ENCODE measurements at regions not wholly inside any gene's neighbourhood (a gene's known extent, or its start where the extent isn't known, plus 50 kb on each side); places are given as distances from the start of the nearest gene placed in this dataset.

DNA sequence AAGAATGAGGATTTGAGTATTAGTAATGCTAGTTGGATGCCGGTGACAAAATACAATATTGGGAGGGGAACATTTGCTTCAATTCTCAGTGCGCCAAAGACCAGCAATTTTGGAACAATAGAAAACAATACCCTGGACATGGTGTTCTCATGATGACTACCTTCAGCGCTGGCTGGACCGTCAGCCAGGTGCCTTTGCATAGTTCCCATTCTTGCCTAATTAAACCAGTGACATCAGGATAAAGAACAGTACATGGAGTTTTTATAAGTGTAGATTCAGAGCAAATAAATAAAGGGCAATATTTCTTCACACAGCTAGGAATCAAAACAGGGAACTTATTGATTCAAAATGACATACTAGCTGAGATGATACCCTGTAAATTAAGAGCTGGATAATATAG is 404.8 kb upstream of the RORA start:
- no peak for DNase-seq (ENCODE audit: low spot score)

DNA sequence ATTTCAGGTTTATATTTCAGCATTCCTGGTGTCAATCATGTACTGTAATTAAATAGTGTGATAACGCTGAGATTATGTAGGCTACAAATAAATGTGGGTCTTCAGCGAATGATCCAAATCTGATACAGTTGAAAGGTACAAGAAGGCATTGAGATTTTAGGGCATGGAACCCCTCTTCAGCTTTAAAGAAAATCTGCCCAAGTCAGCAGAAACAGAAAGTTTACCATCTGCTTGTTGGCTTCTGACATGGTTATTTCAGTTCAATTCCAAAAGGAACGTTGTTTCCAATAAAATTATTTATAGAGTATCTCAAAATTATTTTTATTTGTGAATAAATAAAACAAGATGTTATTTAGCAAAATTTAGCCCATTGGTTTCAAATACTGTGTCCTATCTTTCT is 400.2 kb upstream of the RORA start:
- DNase-seq (ENCODE audit: low spot score) = no peak

DNA sequence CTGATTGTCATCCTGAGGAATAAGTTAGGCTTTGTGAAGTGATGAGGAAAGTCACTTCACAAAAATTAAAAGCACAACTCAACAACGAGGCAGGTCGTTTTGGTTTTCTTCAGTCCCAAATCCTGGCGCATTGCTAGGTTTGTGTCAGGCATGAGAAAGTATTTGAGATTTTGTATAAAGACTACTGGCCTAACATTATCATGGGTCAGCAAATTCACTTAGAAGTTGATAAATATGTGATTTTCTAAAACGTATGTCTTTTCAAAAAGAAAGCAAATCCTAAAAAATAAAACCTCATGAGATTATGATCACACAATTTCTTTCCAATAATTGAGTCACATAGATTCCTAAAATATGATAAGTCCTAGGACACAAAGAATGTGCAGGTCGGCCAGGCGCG is 395.8 kb upstream of the RORA start:
- DNase-seq (ENCODE audit: low spot score) = no peak

DNA sequence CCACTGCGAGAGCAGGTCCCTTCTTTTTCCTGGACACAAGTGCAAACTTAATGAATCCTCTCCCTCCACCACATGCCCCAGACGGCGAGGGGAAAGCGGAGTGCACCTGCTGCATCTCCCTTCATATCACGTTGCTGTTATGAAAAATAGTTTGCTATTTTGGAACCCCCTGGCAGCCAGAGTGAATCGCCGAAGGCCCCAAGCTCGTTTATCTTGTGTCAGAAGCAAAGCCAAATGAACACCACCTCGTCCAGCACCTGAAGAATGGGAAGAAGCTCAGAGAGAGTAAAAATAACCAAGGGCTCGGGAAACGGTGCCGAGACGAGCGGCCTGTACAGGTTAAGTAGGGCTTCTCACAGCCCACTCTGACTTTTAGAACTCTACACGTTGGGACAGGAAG is 394.6 kb upstream of the RORA start:
- no peak for DNase-seq (ENCODE audit: low spot score)

DNA sequence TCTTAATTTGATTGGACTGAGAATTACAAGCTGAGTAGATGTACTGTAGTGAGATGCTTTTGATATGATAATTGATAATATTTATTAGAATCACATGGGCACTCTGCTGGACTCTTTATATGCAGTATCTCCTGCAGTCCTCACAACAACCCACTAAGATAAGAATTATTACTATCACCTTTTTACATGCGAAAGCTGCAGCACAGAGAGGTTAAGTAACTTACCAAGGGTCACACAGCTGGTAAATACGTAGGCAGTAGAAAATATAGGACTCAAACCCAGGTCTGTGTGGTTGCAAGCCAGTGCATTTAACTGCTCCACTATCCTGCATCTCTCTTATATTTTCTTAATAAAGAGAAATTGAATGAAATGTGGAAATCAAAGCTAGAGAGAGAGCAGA is 392.8 kb upstream of the RORA start:
- no peak for DNase-seq (ENCODE audit: low spot score)

DNA sequence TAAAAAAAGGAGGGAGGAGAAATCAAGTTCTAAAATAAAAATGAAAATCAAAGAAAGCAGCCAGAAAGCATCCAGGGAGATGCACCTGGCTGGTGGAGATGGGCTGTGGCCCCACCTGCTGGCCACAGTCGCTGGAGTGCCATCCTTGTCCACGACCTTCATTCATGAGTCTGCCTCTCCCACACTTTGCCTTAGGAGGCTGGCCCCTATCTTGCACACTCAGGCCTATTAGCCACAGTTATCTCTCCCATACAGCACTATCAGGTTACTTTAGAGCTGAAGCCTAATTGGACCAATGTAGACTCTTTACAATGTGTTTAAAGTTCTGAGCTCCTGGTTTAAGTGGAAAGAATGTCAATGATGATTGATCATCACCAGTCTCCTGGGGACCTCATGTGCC is 392.0 kb upstream of the RORA start:
- peak; percentile 12 for DNase-seq (ENCODE audit: low spot score)

DNA sequence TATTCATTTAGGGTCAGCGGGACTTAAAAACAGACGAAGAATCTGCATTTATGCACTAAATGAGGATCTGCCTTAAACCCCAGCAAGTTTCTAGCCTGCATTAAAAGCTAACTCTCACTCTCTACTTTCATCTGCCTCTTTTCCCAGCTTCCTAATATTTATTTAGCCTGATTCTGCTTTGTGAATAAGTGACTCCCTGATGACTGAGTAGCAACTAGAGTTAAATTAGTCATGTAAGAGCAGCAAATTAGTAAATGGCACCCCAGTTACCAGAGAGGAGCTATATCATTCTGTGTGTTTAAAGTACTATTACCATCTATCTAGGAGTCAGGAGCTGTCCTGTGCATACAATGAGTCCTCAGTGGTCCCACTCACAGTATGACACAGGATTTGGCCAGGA is 391.0 kb upstream of the RORA start:
- no peak for DNase-seq (ENCODE audit: low spot score)

DNA sequence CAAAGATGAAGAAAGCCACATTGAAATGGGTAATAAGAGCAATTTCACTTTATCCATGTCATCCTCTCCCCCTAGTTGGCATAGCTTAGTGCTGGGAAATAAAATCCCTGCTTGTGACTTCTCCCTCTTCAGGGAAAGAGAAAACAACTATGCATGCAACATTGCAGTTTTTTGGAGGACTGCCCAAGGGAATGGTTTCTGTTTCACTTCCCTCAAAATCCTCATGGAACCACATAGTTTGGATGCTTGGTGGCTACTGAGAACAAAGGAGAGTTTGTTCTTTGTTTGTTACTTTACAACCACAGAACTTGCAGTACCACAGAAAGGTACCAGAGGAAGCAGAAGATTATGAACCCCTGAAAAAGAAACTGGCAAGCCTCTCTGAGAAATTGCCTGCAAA is 384.6 kb upstream of the RORA start:
- no peak for DNase-seq (ENCODE audit: low spot score)

DNA sequence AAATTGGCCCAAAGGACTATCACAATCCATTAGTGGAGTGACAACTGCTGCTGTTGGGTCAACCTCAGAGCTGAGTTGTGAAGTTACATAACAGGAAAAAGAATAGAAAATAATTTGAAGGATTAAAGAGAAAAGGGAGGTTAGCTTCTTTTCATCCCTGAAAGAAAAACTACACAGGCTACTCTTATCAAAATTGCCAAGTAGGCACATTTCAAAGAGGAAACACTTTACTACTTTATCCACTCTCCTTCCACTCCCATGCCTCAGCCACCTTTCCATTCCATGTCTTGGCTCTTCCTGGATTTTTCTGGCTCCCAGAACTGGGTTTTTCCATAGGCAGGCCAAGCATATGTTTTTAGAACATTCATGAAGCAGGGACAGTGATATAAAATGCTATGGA is 384.0 kb upstream of the RORA start:
- DNase-seq (ENCODE audit: low spot score) = no peak

DNA sequence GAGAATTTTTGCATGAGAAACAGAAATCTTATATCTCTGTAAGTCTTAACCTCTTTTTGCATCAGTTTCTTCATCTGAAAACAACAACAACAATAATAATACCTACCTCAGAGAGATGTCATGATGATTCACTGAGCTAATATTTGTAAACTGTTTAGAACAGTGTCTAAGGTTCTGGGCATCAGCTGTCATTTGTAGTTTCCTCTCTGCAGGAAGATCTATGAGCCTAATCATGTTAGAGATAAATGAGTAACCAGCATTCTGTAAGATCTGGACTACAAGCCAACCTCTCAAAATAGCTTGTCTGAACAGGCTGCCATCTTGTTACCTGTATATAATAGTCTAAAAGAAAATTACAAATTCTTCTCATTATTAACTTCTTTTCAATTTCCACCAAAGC is 383.0 kb upstream of the RORA start:
- no peak for DNase-seq (ENCODE audit: low spot score)

DNA sequence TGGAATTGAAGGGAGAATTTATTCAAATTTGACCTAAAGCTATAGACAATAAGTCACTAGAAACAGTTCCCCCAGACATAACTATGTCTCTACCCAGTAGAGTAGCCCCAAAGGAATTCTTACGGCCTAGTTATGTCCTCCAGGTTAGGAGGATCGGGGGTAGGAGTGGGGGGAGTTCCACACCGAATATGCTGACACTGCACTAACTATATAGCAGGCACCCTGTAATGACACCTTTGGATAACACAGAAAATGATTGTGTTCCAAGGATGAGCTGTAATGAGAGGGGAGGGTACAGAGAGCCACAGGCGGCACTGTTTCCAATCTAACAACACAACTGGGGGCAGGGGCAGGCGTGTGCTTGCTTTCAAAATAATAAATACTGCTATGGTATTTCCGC is 376.2 kb upstream of the RORA start:
- no peak for DNase-seq (ENCODE audit: low spot score)

DNA sequence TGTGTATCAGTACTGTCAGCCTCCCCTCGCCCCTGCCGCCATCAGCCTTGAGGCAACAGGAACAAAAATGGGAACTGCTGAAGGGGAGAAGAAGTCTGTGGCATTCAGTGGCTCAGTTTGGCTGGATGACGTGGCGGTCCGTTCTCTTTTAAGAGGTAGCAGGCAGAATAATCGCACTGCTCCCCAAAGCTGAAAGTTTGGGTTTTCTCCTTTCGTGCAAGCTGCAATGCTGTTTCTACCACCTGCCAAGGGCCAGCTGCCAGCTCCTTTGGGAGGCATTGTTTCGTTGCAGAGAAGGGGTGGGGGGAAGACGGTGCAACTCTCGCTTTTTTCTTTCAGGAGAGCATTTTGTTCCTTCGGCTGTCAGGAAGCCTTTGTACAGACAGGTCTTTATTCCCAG is 369.6 kb upstream of the RORA start:
- no peak for DNase-seq (ENCODE audit: low spot score)

DNA sequence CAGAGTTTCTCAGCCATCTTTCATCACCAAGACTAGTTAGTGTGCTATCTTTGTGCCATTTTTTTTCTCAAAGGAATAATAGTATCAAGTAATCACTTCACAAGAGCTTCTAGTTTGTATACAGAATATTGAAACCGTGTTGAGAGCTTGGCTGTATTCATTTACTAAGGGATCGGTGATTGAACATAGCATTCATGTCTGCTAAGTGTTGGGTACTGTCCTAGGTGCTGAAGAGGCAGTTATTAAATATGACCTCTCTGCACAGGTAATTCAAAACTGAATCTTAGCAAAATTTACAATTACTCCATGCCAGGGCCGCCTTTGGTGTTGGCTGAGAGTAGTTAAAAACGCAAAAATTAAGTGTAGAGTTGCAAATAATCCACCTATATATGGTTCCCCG is 355.3 kb upstream of the RORA start:
- DNase-seq (ENCODE audit: low spot score) = no peak

DNA sequence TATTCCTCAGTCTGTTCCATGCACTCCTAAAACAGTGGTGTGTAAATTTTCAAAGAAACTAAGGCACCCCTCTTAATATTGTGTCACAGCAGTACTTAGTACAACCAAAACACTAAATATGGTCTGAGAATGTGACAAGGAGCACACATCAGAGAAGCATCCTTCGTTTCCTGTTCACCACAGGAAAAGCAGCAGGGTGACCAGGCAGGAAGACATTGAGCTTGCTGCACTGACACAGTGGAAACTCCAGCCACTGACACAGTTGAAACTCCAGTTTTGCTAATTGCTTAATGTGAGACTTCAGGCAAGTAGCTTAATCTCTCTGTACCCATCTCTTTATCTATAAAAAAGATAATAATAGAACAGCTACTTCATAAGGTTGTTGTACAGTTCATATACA is 353.0 kb upstream of the RORA start:
- no peak for DNase-seq (ENCODE audit: low spot score)

DNA sequence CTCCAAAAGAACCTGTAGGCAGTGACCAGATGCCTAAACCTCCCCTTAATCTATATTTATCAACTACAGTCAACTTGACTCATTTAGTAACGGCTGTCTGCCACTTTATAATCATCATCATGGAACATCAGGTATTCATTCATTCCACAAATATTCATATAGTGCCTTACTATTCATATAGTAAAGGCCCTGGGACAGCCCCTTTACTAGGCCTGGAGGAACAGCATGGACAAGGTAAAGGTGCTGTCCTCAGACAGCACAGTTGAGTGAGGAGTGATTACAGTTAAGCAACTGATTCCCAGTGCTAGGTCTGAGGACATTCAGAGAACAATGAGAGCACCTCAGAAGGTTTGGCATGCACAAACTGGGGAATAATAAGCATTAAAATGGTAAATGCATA is 346.5 kb upstream of the RORA start:
- no peak for DNase-seq (ENCODE audit: low spot score)

DNA sequence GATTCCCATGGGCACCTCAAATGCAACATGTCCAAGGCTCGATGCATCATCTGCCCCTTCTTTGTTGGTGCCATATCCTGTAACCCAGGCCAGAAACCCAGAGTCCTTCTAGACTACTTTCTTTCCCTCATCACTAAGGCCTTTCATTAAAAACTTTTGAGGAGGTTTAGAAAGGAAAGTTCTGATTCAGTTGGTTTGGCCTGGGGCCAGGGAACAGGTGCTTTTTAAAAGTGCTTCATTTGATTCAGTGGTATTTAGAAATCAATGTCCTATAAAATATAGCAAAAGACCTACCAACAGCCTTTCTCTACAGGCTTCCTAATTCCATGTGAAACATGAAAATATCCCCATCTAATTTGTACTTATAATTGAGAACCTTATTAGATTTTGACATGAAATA is 341.9 kb upstream of the RORA start:
- no peak for DNase-seq (ENCODE audit: low spot score)

DNA sequence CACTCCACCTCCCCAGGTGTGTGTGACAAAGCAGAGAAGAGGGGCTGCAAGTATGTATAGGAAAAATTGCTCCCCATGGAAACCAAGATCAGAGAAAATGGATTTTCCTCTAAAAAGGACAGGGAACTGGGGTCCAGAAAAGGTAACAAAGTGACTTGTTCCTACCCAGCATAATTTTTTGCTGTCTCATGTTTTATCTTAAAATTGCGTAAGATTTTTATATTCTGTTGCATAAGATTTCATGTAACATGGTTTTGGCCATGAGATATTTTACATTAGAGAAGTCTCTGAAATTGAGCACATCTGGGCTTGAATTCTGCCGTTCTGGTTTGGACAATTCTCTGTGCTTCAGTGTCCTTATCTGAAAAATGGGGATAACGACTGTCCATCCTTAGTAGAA is 335.7 kb upstream of the RORA start:
- DNase-seq (ENCODE audit: low spot score) = no peak

DNA sequence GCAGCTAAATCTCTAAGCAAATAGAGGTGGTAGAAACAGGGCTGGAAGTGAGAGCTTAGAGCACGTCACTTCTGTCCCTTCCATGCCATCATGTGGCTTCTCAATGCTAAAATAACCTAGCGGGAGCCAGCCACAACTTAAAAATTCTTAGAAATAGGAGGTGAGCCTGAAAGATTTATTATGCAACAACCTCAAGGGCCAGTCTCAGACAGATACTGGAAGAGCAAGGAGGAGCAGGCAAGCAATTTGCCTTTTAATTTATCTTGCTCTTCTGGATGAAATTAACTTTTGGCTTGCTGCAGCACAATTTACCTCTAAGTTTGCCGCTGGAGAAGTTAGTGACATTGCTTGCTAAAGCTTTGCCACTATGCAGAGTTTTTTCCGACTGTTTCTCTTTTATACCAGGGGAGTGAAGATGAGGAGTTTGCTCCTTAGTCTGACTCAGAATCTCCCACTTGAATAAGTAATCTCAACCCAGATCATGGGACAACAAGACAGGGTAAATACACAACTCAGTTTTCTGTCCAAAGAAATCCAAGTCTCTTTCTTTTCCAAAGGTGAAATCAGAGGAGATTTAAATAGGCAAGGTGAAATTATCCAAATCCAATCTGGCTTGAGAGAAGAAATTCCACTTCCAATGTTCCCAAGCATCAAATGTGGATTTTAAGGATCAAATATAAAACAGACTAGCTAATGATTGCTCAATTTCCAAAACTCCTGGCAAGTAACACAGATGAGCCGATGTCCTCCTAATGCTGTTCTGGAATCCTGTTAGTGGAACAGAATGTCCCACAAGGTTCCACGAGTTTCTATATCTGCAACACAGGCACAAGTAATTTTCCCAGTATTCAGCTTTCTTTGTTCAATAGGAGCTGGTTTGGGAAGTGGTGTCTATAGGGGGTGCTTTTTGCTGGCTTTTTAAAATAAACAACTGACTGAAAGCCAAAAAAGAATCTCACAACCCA is 329.4 kb upstream of the RORA start:
- no peak for DNase-seq (ENCODE audit: low spot score)

DNA sequence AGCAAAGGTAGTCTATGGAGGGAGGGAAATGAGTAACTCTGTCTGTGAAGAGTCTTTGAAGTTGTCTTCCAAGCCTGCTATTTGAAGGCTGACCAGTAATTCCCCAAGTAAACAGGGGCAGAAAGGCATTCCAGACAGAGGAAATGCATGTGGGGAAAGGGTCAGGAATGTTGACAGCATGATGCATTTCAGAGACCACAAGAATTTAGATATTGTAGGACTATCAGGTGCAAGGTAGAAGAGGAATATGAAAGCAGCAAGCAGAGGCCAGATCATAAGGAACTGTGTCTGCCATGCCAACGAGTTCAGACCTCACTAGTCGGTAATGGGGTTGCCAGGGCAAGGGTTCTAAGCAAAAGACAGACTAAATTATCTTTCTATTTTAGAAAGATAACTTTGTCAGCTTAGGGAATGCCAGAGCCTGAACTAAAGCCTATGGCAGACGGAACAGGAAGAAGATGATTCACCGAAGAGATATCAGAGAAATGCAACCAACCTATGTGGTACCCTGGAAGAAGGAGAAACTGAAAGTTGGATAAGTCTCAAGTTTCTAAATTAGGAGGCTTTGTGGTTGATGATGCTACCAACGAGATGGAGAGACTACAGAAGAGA is 327.0 kb upstream of the RORA start:
- DNase-seq (ENCODE audit: low spot score) = no peak

DNA sequence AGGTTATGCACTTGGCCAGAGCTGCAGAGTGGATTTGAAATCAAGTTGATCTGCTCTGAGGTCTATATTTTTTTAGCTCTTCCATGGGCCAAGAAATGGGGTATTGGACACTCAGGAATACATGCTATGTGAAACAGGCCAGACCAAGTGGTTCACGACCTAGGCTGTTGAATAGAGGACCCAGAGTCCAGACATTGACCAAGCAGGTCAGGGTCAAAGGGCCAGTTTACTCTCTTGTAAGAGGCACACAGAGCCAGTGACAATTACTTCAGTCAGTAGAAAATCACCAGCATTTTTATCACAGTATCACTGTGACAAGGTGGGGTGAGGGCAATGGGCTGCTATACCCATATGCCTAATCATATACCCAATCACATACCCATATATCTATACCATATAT is 320.6 kb upstream of the RORA start:
- no peak for DNase-seq (ENCODE audit: low spot score)

DNA sequence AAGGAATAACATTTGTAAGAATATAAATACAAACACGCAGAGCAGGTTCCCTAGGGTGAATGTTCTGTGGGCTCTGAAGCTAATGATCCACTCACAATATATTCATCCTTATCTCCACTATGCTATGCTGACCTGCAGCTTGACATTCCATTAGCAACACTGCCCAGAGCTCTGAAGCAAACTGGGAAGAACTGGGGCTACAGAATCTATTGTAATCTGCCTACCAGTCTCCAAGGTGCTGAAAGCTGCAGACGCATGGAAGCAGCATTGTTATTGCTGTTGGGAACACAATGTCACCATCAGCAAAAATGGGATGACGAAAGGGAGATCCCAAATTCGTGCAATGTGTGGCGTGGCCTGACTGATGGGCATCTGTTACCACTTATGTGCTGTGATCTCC is 316.7 kb upstream of the RORA start:
- DNase-seq (ENCODE audit: low spot score) = no peak

DNA sequence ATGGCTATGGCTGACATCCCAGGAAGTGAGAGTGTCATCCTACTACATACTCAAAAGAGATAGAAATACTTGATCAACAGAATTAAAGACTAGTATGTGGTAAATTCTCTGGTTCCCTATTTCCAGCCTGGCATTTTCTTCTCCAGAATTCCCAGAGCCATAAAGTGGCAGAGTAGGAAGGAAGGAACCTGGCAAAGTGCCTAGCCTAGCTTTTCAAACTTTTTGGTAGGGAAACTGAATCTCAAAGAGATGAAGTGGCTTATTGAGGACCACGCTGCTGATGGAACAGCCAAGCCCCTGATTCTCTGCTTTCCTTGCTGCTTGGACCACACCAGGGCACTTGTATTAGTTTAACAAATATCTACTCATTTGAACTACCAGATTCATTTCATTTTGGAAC is 312.4 kb upstream of the RORA start:
- DNase-seq (ENCODE audit: low spot score) = no peak

DNA sequence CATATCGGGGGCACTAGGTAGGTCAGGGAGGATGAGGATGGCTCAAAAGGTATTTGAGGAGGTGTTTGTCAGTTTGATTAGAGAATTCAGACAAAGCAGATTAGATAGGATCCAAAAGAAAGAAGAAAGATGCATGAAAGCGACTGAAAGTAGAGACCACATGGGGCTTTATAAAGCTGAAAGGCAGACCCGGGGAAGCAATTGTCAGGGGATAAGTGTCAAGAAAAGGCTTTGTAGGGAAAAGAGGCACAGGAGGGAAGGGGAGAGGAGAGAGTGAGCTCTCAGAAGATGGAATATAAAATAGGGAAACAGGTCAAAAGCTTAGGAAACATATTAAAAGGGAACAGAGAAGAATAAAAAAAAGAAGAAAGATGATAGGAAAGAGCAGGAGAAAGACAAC is 308.2 kb upstream of the RORA start:
- DNase-seq (ENCODE audit: low spot score) = no peak

DNA sequence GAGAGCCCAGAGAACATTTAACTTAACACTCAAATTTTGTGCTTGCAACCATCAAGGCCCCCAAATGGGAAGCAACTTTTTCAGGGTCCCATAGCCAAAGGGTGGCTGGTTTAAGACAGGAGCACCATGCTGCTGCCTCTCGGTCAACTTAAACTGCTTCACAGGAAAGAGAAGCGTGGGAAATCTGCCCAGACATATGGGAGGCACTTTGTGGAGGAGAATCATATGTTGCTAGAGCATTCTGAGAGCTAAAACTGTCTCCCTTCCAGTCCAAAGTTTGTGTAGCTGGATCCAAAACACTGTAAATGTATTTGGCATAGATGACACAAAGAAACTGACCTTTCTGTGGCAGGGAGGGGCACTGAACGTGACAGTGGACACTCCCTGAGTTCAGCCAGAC is 305.9 kb upstream of the RORA start:
- DNase-seq (ENCODE audit: low spot score) = no peak
